ENCODE measurements at regions not wholly inside any gene's neighbourhood (a gene's known extent, or its start where the extent isn't known, plus 50 kb on each side); places are given as distances from the start of the nearest gene placed in this dataset.

GRCh38 chr7:153276394-153276793, 516.8 kb downstream of the ACTR3B start:
- no peak for DNase-seq (ENCODE audit: low read depth, low spot score)
- H3K27ac Mint-ChIP-seq (ENCODE audit: unreplicated experiment) = no peak overlapping the region
- TF ChIP-seq, protein P1, sequence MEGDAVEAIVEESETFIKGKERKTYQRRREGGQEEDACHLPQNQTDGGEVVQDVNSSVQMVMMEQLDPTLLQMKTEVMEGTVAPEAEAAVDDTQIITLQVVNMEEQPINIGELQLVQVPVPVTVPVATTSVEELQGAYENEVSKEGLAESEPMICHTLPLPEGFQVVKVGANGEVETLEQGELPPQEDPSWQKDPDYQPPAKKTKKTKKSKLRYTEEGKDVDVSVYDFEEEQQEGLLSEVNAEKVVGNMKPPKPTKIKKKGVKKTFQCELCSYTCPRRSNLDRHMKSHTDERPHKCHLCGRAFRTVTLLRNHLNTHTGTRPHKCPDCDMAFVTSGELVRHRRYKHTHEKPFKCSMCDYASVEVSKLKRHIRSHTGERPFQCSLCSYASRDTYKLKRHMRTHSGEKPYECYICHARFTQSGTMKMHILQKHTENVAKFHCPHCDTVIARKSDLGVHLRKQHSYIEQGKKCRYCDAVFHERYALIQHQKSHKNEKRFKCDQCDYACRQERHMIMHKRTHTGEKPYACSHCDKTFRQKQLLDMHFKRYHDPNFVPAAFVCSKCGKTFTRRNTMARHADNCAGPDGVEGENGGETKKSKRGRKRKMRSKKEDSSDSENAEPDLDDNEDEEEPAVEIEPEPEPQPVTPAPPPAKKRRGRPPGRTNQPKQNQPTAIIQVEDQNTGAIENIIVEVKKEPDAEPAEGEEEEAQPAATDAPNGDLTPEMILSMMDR (conservative IDR thresholded peaks at IDR 0.05) = no peak
- H3K9me3 Mint-ChIP-seq = peaks cover 28% of the 10 kb centered on the region
- peaks cover 6% of the 10 kb centered on the region for H3K36me3 Mint-ChIP-seq (ENCODE audit: low read depth)
- H3K4me3 Mint-ChIP-seq = no peak overlapping the region
- H3K4me1 Mint-ChIP-seq = no peaks in the 10 kb centered on the region
- no peaks in the 10 kb centered on the region for H3K27me3 Mint-ChIP-seq (ENCODE audit: low read depth)

GRCh38 chr7:153286763-153287162, 527.2 kb downstream of the ACTR3B start:
- Mint-ChIP-seq H3K9me3 (peaks cover 29% of the 10 kb centered on the region), H3K4me1 (no peaks in the 10 kb centered on the region), H3K36me3 (ENCODE audit: low read depth) (peaks cover 3% of the 10 kb centered on the region), H3K27me3 (ENCODE audit: low read depth) (no peaks in the 10 kb centered on the region), H3K27ac (ENCODE audit: unreplicated experiment) (no peak overlapping the region), H3K4me3 (no peak overlapping the region)
- DNase-seq (ENCODE audit: low read depth, low spot score) = no peak
- TF ChIP-seq, protein P1 (conservative IDR thresholded peaks at IDR 0.05) = no peak

GRCh38 chr7:153290066-153290465, 530.5 kb downstream of the ACTR3B start:
- TF ChIP-seq, protein P1 (conservative IDR thresholded peaks at IDR 0.05) = no peak
- Mint-ChIP-seq H3K4me3 (no peak overlapping the region), H3K27me3 (ENCODE audit: low read depth) (no peaks in the 10 kb centered on the region), H3K27ac (ENCODE audit: unreplicated experiment) (no peak overlapping the region), H3K9me3 (peaks cover 30% of the 10 kb centered on the region), H3K4me1 (no peaks in the 10 kb centered on the region), H3K36me3 (ENCODE audit: low read depth) (peaks cover 7% of the 10 kb centered on the region)
- no peak for DNase-seq (ENCODE audit: low read depth, low spot score)

DNA sequence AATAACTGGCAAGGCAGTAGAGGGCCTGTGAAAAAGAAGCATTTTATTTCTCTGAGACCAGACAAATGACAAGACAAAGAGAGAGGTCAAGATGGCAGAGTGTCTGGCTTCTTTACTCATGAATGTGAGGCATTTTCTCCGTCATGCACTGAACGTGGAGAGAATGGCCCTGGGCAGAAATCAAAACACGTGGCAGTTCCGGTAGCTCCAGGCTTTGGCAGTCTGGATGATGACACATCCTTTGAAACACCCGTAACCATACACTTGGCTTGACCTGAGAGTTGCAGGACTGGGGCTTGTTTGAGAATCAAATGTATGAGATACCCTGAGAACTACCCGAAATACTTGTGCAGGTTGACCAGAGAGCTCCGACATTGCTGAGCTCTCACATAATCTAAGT, 537.6 kb downstream of the ACTR3B start:
- Mint-ChIP-seq H3K27me3 (ENCODE audit: low read depth) (no peaks in the 10 kb centered on the region), H3K9me3 (peaks cover 32% of the 10 kb centered on the region), H3K27ac (ENCODE audit: unreplicated experiment) (no peak overlapping the region), H3K4me3 (no peak overlapping the region), H3K36me3 (ENCODE audit: low read depth) (peaks cover 9% of the 10 kb centered on the region), H3K4me1 (no peaks in the 10 kb centered on the region)
- DNase-seq (ENCODE audit: low read depth, low spot score) = no peak
- TF ChIP-seq, protein P1 (conservative IDR thresholded peaks at IDR 0.05) = no peak

GRCh38 chr7:153301936-153302335, 542.4 kb downstream of the ACTR3B start:
- Mint-ChIP-seq H3K36me3 (ENCODE audit: low read depth) (peaks cover 10% of the 10 kb centered on the region), H3K27ac (ENCODE audit: unreplicated experiment) (no peak overlapping the region), H3K27me3 (ENCODE audit: low read depth) (no peaks in the 10 kb centered on the region), H3K4me1 (no peaks in the 10 kb centered on the region), H3K4me3 (no peak overlapping the region), H3K9me3 (peaks cover 15% of the 10 kb centered on the region)
- TF ChIP-seq, protein P1 (conservative IDR thresholded peaks at IDR 0.05) = no peak
- DNase-seq (ENCODE audit: low read depth, low spot score) = no peak

DNA sequence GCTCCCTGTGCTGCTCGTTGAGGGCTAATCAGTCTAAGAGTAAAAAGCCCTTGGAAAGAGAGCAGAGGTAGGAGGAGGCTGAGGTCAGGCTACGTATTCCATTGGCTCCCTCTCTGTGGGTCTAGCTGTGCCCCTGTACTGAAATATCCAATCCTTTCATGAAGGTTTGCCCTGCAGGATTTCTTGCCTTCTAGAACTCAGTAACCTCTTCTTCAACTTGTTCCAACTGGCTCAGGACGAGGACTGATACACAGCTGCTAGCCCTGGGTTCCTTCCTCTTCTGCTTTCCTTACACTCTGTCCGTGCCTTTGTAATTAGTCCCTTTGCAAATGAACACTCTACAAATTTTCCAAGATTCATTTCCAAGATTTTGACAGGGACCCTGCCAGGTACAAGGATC, 560.5 kb downstream of the ACTR3B start:
- DNase-seq (ENCODE audit: low read depth, low spot score) = no peak
- Mint-ChIP-seq H3K27ac (ENCODE audit: unreplicated experiment) (no peak overlapping the region), H3K36me3 (ENCODE audit: low read depth) (peaks cover 5% of the 10 kb centered on the region), H3K4me1 (no peaks in the 10 kb centered on the region), H3K4me3 (no peak overlapping the region), H3K27me3 (ENCODE audit: low read depth) (no peaks in the 10 kb centered on the region), H3K9me3 (peaks cover 19% of the 10 kb centered on the region)
- TF ChIP-seq, protein P1 (conservative IDR thresholded peaks at IDR 0.05) = no peak
